ENCODE measurements at regions not wholly inside any gene's neighbourhood (a gene's known extent, or its start where the extent isn't known, plus 50 kb on each side); places are given as distances from the start of the nearest gene placed in this dataset.

- no peak for DNase-seq
These were observed 291.2 kb upstream of the MEOX2 start for GRCh38 chr7:15977663-15978062.

DNA sequence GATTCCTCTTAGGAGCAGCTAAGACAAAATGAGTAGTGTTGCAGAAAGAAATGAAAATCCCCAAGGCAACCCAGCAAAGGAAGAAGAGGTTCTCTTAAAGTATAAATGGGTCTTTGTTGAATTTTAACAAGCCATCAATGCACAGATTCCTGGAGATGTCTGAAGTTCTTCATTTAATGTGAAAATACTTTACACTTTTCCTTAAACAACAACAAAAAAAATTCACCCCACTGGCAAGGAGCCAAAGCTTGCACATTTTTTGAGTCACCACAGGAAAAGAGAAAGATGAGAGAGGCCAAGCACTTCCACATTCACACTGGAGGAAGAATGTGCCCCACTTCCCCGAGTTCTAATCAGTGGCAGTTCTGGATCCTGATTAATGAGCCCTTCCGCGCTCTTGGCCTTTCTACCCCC is 286.4 kb upstream of the MEOX2 start:
- DNase-seq = no peak

DNA sequence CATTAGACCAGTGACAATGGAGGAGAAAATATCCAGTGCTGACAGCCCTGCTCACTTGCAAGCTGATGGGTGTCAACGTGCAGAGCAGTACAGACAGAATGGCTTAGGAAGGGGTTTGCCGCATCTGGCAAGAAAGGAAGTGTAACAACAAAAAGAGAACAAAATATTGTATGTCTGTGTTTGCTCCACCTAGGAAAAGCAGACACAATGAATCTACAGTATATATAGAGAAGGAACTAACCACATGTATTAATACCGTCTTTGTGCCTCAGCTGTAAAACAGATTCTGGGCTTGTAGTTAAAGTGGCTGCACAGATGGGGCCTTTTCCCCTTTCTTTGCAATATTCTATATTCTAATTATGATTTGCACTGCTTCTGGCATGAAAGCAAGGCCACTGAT is 281.1 kb upstream of the MEOX2 start:
- no peak for DNase-seq

DNA sequence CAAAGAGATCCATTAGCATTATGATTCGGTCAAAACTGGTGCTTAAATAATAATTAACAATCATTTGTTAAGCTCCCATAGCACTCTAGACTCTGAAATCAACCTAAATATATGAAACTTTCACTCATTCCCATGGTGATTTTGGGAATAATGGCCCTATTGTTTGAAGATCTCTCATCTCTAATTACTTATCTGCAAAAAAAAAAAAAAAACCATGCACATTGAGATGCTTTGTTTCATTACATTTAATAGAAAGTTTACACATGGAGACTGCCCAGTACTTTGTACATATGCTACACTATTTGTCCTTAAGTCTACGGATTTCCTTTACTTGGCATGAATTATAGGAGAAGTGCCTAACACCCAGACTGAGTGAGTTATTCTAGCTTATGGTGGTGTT is 280.6 kb upstream of the MEOX2 start:
- DNase-seq = no peak

GRCh38 chr7:15963206-15963605 is 276.7 kb upstream of the MEOX2 start:
- DNase-seq = no peak

DNA sequence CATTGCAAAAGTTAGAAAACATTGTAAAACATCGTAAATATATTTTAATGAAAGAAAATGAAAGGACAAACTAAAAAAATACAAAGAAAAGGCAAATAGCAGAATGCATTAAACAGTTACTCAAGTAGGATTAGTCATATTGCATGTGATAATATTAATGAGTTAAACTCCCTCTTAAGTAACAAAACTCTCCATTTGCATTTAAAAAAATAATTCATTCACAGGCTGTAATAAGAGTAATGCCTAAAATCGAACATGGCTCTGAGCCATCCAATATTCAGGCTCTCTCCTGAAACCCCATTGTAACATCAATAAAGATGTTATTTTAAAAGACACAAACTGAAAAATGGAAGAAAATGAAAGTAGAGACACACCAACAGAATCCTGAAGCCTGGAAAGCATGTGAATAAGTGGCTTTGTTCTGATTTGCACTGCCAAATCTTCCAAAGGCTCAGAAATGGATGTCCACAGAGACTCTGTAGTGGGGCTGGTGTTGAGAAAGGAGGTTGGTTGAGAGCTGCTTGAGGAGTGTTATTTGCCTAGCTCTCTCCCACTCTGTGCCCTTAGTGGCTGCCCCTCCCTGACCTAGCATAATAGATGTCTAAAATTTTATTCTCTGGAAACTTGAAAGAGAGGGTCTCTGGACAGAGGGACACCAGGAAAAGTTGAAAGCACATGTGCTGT is 268.3 kb upstream of the MEOX2 start:
- DNase-seq = no peak

GRCh38 chr7:15950299-15950698 is 263.8 kb upstream of the MEOX2 start:
- no peak for DNase-seq

DNA sequence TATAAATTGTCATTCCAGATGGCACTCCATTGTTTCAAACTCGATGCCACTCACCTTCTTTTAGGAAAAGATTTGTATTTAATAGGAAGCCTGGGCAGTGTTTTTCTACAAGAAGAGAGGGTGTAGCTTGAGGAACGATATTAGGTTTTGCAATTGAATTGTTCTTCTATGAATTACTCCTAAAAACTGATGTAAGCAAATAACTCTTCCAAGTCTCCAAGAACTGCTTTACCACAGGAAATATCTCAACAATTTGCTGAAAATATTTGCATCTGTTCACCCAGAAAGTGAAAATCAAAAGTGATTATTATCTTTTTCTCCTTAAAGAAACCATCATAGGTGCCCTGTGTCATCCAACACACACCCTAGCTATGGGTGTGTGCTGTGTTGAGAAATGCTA is 261.3 kb upstream of the MEOX2 start:
- no peak for DNase-seq

GRCh38 chr7:15938115-15938514 is 251.6 kb upstream of the MEOX2 start:
- DNase-seq = no peak

GRCh38 chr7:15937571-15937970 is 251.1 kb upstream of the MEOX2 start:
- DNase-seq = no peak

GRCh38 chr7:15936991-15937390 is 250.5 kb upstream of the MEOX2 start:
- DNase-seq = no peak

DNA sequence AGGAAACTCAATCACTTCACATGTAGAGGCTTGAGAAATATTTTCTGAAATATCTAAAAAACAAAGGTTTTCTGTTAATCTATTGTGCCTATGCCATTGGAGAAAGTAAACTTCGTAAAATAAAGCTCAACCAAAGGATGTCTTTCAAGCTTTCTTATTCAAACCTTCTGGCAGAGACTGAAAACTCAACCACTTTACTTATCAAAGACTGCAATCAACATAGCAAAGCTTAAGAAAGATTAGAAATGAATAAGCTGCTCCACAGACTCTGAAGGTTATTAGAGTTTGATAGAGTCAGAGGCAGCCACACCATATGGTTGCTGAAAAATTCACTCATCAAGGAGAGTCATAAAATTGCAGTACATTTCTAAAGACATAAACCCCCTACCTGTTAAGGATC is 245.8 kb upstream of the MEOX2 start:
- DNase-seq = no peak

DNA sequence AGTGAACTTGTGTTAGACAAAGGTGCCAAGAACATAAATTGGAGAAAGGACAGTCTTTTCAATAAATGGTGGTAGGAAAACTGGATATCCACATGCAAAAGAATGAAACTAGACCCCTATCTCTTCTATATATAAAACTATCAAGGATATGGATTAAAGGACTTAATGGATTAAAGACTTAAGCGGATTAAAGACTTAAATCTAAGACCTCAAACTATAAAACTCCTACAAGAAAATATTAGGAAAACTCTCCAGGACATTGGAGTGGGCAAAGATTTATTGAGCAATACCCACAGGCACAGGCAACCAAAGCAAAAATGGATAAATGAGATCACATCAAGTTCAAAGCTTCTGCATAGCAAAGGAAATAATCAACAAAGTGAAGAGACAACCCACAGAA is 242.9 kb upstream of the MEOX2 start:
- DNase-seq = no peak

- DNase-seq = no peak
These were observed 239.1 kb upstream of the MEOX2 start for GRCh38 chr7:15925608-15926007.

GRCh38 chr7:15924910-15925309 is 238.4 kb upstream of the MEOX2 start:
- DNase-seq = no peak

GRCh38 chr7:15922002-15922401 is 235.5 kb upstream of the MEOX2 start:
- no peak for DNase-seq

- no peak for DNase-seq
These were observed 235.1 kb upstream of the MEOX2 start for GRCh38 chr7:15921576-15921975.

DNA sequence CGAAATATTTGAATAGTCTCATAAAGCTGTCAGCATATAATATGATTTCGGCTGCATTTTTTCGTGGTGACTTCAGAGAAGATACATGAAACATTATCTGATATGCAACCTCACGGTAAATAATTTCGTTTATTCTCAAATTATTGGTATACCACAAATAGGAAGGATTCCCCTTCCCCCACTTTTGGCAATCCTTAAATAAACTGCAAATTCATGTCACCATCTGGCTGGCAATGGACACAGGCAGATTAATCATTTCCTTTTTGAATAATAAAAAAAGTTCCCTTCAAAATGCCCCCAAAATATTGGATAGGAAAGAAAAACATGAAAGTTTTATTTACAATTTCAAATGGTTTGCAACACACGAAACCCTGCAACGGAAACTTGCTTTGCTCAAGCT is 234.5 kb upstream of the MEOX2 start:
- DNase-seq = no peak

DNA sequence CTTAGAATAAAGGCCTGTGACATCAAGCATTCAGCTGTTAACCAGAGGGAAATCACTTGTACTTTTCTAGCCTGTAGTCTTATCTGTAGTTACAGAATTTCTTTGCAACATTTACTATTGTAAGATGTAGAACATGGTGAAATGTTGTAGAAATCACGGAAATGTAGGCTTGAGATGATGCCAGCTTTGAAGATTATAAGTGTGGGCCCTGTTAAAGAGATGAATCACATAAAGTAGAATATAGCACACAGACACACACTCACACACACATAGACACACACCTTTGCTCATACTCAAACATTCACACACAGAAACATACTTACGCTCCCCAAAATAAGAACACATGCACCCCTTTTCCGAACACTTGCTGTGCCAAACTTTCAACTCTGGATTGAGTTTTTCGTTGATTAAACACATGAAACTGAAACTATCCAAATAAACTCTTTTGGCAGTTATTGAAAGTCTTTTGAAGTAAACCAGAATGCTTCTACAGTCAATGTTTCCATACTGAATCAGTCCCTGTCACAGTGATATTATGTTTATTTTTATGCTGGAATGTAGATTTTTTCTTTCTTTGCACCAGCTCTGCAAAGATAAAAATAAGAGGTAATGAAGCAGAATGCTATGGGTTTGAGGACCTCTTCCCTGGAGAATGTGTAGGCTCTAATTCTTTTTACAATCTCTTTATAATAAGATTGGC is 230.3 kb upstream of the MEOX2 start:
- no peak for DNase-seq

DNA sequence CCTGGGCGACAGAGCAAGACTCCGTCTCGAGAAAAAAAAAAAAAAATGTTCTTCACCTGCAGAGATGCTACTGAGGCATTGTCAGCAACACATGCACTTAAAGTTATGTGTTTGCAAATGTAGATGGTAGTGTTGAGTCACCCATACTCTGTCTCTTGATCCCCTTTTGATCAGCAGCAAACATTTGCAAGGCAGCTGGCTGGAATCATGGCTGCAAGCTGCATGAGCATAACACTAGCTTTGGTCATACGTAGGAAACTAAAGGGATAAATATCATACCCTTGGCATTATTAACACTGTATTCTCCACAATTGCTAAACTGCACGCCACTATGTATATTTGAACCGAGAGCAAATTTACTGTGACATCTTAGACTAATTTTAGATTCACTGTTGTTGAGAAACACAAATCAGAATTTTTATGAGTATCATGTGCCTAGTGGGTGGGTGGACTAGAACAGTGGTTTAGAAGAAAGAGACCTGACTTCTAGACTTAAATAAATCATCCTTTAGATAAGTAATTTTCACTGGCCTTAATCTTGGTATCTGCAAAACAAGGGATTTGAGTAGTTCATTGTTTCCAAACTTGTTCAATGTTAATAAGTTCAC is 229.3 kb upstream of the MEOX2 start:
- DNase-seq = no peak

DNA sequence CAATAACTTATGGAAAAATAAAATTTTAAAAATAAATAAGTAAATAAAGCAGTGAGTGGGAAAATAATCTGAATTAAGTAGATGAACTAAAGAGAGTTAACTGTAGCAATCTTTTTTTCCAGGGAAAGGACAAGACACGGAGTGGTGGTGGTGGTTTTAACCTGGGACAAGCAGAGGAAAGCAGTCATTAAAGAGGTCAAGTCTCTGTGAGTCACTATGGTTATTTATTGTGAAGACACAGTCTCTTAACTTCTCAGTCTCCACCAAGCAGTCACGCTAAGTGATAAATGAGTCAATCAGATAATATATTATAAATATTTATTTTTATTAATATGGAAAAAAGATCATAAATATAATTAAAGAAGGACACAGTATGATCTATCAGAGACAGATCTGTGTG is 228.1 kb upstream of the MEOX2 start:
- no peak for DNase-seq

GRCh38 chr7:15906436-15906835 is 220.0 kb upstream of the MEOX2 start:
- DNase-seq = no peak

DNA sequence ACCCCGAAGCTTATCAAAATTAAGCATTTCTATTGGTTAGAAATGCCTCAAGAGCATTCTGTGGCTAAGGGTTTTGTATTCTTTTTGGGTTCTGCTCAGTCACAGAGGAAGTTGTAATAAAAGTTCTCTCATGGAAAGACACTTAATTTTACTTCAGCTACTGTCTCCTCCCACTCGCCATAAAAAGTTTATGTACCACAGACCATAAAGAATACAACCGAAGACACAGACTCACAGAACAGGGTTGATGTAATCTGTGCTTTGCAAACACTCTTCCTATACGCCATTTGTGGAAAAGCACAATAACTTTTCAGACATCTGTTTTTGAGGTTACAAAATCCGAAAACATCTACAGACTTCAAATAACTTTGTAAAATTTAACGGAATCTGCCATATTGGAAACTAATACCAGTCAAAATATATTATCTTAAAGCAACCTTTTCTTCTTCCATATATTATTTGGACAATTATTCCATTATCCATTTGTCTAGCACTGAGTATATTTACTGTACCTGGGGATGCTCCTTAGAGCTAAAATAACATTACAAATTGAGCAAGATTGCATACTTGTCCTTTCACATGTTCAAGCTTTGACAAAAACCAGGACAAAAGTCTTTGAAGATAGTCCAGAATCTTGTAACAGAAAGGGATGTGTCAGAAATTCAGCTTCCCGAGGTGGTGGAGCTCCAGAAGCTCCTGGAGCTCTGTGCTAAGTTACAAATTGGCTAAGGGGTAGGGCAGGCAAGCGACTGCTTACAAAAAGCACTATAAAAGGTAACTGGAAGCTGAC is 219.0 kb upstream of the MEOX2 start:
- no peak for DNase-seq
